ENCODE measurements at regions not wholly inside any gene's neighbourhood (a gene's known extent, or its start where the extent isn't known, plus 50 kb on each side); places are given as distances from the start of the nearest gene placed in this dataset.

DNA sequence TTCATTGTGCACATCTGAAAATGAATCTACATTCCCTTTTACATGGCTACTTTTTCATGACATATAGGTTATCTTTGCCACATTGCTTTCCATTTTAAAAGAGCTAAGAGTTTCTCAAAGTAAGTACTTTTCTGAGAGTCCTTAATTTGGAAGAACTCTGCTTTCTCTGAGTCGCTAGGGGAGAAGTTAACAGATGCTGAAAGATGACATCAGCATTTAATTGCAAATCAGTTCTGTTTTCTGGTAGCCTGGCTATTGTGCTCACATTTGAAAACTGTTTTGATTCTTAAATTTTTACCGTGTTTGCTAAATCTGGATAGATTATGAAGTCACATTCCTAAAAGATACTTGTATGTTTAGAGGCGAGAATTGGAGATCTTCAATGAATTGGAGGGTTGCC is 107.7 kb upstream of the C1QTNF9B start:
- Histone ChIP-seq H2AFZ (ENCODE audit: low read length) (no peak overlapping the region), H3K79me1 (ENCODE audit: insufficient read depth, low read depth, low read length, poor library complexity, severe bottlenecking) (no peaks in the 10 kb centered on the region), H2BK5ac (ENCODE audit: insufficient read length, low read length) (no peak overlapping the region), H2BK15ac (ENCODE audit: low read depth, low read length) (no peak overlapping the region), H3K23ac (ENCODE audit: insufficient read length, low read depth, low read length) (no peak overlapping the region), H4K5ac (ENCODE audit: insufficient read length, low read depth, low read length) (no peak overlapping the region), H3K9me3 (ENCODE audit: control insufficient read depth, low read depth, low read length) (no peaks in the 10 kb centered on the region), H3K9ac (ENCODE audit: extremely low read depth, insufficient read length, low read length) (no peak overlapping the region), H3K4me2 (ENCODE audit: insufficient read depth, insufficient read length, low read length) (no peak overlapping the region), H2BK20ac (ENCODE audit: low read depth, low read length, poor library complexity, severe bottlenecking) (no peak overlapping the region), H3K4ac (ENCODE audit: low read depth, low read length) (no peak overlapping the region), H3K18ac (ENCODE audit: insufficient read length, low read depth, low read length) (no peak overlapping the region), H3K4me1 (ENCODE audit: insufficient read depth, low read length) (0 out of 2 replicates have a peak, but pooled peaks cover 3% of the 10 kb centered on the region), H4K91ac (ENCODE audit: insufficient read length, low read depth, low read length) (no peak overlapping the region), H4K8ac (replicated peaks; ENCODE audit: insufficient read length, low read depth, low read length) (no peak overlapping the region), H3K27me3 (ENCODE audit: insufficient read depth, low read length) (no peaks in the 10 kb centered on the region), H4K20me1 (ENCODE audit: control insufficient read depth, insufficient read depth, insufficient read length) (no peaks in the 10 kb centered on the region), H2AK5ac (ENCODE audit: insufficient read length, low read length) (no peak overlapping the region), H3T11ph (ENCODE audit: low read length) (no peak overlapping the region), H2BK12ac (ENCODE audit: insufficient read length, low read depth, low read length) (no peak overlapping the region), H3K14ac (ENCODE audit: insufficient read depth, low read length) (no peak overlapping the region), H3K27ac (ENCODE audit: insufficient read length, low read depth, low read length) (no peak overlapping the region), H2BK120ac (ENCODE audit: low read depth, low read length, poor library complexity, severe bottlenecking) (no peak overlapping the region), H3K23me2 (ENCODE audit: insufficient read length, low read depth, low read length, poor library complexity, severe bottlenecking) (no peaks in the 10 kb centered on the region), H3K56ac (ENCODE audit: insufficient read length, low read depth, low read length) (no peak overlapping the region), H3K79me2 (ENCODE audit: insufficient read depth, low read length) (no peaks in the 10 kb centered on the region)
- Mint-ChIP-seq H3K36me3 (ENCODE audit: insufficient read depth in 1 of 3, low read depth in 3 of 3) (no peaks in the 10 kb centered on the region; a peak in 1 of 7 replicates), H3K9me3 (no peaks in the 10 kb centered on the region), H3K27ac (no peak overlapping the region), H3K4me1 (peaks cover 17 to 20% of the 10 kb centered on the region in 2 experiments), H3K4me3 (no peak overlapping the region), H3K27me3 (ENCODE audit: low read depth) (peaks cover 2% of the 10 kb centered on the region)
- no CpG with 5 or more reads among the region's 3 CpGs for WGBS (ENCODE audit: extremely low coverage, insufficient read length, low lambda C conversion rate)
- DNase-seq, result no peak
- TF ChIP-seq, protein P1, sequence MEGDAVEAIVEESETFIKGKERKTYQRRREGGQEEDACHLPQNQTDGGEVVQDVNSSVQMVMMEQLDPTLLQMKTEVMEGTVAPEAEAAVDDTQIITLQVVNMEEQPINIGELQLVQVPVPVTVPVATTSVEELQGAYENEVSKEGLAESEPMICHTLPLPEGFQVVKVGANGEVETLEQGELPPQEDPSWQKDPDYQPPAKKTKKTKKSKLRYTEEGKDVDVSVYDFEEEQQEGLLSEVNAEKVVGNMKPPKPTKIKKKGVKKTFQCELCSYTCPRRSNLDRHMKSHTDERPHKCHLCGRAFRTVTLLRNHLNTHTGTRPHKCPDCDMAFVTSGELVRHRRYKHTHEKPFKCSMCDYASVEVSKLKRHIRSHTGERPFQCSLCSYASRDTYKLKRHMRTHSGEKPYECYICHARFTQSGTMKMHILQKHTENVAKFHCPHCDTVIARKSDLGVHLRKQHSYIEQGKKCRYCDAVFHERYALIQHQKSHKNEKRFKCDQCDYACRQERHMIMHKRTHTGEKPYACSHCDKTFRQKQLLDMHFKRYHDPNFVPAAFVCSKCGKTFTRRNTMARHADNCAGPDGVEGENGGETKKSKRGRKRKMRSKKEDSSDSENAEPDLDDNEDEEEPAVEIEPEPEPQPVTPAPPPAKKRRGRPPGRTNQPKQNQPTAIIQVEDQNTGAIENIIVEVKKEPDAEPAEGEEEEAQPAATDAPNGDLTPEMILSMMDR (conservative IDR thresholded peaks at IDR 0.05), result no peak
